Parathyroid adenoma (tissue), 2 donors: ENCODE measurements at regions not wholly inside any gene's neighbourhood (a gene's known extent, or its start where the extent isn't known, plus 50 kb on each side); places are given as distances from the start of the nearest gene placed in this dataset.

ENCODE experiments used
- H2AFZ ChIP-seq: fragments of 300-600 bp; sonication (generic); one replicate; pipeline ENCODE4 v1.7.0; 2017; ENCODE audit warnings: antibody characterized with exemption, mild to moderate bottlenecking
- H3K27ac ChIP-seq: fragments of 300-600 bp; sonication (generic); one replicate; pipeline ENCODE4 v1.7.0; 2017
- H3K27me3 ChIP-seq: fragments of 300-600 bp; sonication (generic); one replicate; pipeline ENCODE4 v1.7.0; 2017; ENCODE audit warnings: low read length; ENCODE audit not compliant: control insufficient read depth, insufficient read depth
- H3K36me3 ChIP-seq: fragments of 300-600 bp; sonication (generic); one replicate; pipeline ENCODE4 v1.7.0; 2017; ENCODE audit warnings: low read length; ENCODE audit not compliant: control insufficient read depth, insufficient read depth
- H3K4me1 ChIP-seq: fragments of 300-600 bp; sonication (generic); one replicate; pipeline ENCODE4 v1.7.0; 2017; ENCODE audit warnings: control low read depth
- H3K4me2 ChIP-seq: fragments of 300-600 bp; sonication (generic); one replicate; pipeline ENCODE4 v1.7.0; 2017; ENCODE audit warnings: low read length
- H3K4me3 ChIP-seq: fragments of 300-600 bp; sonication (generic); one replicate; pipeline ENCODE4 v1.7.0; 2017; ENCODE audit warnings: low read depth, low read length
- H3K79me2 ChIP-seq: fragments of 300-600 bp; sonication (generic); one replicate; pipeline ENCODE4 v1.7.0; 2017; ENCODE audit warnings: control low read depth
- H3K9ac ChIP-seq: fragments of 300-600 bp; sonication (generic); one replicate; pipeline ENCODE4 v1.7.0; 2017; ENCODE audit warnings: mild to moderate bottlenecking
- H3K9me3 ChIP-seq: fragments of 300-600 bp; sonication (generic); one replicate; pipeline ENCODE4 v1.7.0; 2017; ENCODE audit warnings: low read length; ENCODE audit not compliant: control insufficient read depth
- TF ChIP-seq, protein P1 (sequence below): fragments of 300-600 bp; sonication (generic); IDR thresholded peaks from one replicate; pipeline ENCODE4 v1.7.0; 2017; ENCODE audit warnings: antibody characterized with exemption, mild to moderate bottlenecking
- donor health status: primary hyperparathyroidism.

DNA sequence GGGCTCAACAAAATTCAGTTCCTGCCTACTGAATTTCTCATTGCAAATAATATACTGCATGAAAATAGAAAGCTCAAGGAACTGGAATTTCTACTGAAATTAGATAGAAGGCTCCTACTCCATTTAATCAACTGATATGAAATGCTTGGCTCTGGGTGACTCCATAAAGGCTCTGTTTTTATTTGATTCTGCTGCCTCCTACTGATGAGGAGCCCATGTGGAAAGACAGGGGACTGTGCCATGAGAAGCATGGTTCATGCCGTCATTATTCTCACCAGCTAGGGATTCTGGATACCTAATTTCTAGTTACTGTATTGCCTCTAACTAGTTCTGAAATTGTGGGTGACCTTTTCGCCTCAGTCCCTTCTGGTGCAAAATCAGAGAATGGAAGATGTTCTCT is 366.2 kb upstream of the DPH6 start:
- Histone ChIP-seq H3K27ac (no peak overlapping the region), H3K4me1 (no peaks in the 10 kb centered on the region), H2AFZ (no peak overlapping the region), H3K27me3 (no peaks in the 10 kb centered on the region), H3K4me2 (no peak overlapping the region), H3K9ac (no peak overlapping the region), H3K9me3 (no peaks in the 10 kb centered on the region), H3K36me3 (no peaks in the 10 kb centered on the region), H3K79me2 (no peaks in the 10 kb centered on the region), H3K4me3 (no peak overlapping the region)
- TF ChIP-seq, protein P1, sequence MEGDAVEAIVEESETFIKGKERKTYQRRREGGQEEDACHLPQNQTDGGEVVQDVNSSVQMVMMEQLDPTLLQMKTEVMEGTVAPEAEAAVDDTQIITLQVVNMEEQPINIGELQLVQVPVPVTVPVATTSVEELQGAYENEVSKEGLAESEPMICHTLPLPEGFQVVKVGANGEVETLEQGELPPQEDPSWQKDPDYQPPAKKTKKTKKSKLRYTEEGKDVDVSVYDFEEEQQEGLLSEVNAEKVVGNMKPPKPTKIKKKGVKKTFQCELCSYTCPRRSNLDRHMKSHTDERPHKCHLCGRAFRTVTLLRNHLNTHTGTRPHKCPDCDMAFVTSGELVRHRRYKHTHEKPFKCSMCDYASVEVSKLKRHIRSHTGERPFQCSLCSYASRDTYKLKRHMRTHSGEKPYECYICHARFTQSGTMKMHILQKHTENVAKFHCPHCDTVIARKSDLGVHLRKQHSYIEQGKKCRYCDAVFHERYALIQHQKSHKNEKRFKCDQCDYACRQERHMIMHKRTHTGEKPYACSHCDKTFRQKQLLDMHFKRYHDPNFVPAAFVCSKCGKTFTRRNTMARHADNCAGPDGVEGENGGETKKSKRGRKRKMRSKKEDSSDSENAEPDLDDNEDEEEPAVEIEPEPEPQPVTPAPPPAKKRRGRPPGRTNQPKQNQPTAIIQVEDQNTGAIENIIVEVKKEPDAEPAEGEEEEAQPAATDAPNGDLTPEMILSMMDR = peak; percentile 22

- Histone ChIP-seq H3K9ac (no peak overlapping the region), H3K4me1 (no peaks in the 10 kb centered on the region), H3K4me3 (no peak overlapping the region), H3K79me2 (no peaks in the 10 kb centered on the region), H3K27me3 (no peaks in the 10 kb centered on the region), H3K9me3 (no peaks in the 10 kb centered on the region), H3K36me3 (no peaks in the 10 kb centered on the region), H3K27ac (no peak overlapping the region), H3K4me2 (no peak overlapping the region), H2AFZ (no peak overlapping the region)
- TF ChIP-seq, protein P1 = no peak
These were observed 368.6 kb upstream of the DPH6 start for GRCh38 chr15:35914573-35914972.

DNA sequence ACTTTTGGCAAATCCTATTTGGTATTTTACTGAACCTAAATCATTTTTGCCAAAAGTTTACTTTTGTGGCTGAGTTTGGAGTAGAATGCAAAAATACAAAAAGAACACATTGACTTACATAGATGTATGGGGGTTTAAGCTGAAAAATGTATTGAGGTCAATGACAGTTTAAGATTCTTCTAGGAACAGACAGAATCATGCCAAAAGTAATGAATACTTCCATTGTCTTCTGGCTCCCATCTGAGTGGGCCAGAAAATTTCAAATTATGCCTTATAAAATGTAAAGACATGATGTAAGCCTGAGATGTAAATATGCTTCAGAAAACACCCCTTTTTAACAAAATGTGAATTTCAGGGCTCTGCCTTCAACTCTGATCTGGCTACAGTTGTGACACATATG is 375.1 kb upstream of the DPH6 start:
- Histone ChIP-seq H3K27me3 (no peaks in the 10 kb centered on the region), H3K9me3 (no peaks in the 10 kb centered on the region), H3K79me2 (no peaks in the 10 kb centered on the region), H3K4me2 (no peak overlapping the region), H2AFZ (no peak overlapping the region), H3K9ac (no peak overlapping the region), H3K27ac (no peak overlapping the region), H3K36me3 (no peaks in the 10 kb centered on the region), H3K4me1 (no peaks in the 10 kb centered on the region), H3K4me3 (no peak overlapping the region)
- TF ChIP-seq, protein P1 = no peak

GRCh38 chr15:35925275-35926006 is 379.5 kb upstream of the DPH6 start:
- Histone ChIP-seq H3K27ac (no peak overlapping the region), H3K9me3 (no peaks in the 10 kb centered on the region)
- TF ChIP-seq, protein P1 = no peak

DNA sequence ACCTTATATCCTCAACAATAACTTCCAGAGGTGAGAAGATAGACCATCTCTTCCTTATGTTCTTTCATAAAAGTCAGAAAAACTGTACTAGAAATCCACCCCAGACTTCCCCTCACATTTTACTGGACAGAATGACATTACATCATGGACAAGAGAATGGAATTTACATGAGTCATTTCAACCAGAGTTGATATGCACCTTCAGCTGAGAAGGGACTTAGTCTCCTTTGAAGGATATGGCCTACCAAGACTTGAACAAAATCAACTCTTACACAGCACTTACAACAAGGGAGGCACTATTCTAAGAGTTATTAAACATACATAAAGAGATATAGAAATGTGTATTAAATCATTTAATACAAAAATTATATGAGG is 380.0 kb upstream of the DPH6 start:
- no peaks in the 10 kb centered on the region for H3K79me2 ChIP-seq
- no peak overlapping the region for H2AFZ ChIP-seq
- H3K36me3 ChIP-seq = no peaks in the 10 kb centered on the region
- no peaks in the 10 kb centered on the region for H3K4me1 ChIP-seq
- H3K4me3 ChIP-seq = no peak overlapping the region
- TF ChIP-seq, protein P1 = no peak
- H3K9me3 ChIP-seq = no peaks in the 10 kb centered on the region
- H3K27me3 ChIP-seq = no peaks in the 10 kb centered on the region
- no peak overlapping the region for H3K4me2 ChIP-seq
- no peak overlapping the region for H3K27ac ChIP-seq
- H3K9ac ChIP-seq = no peak overlapping the region

More at GRCh38 chr15:35925275-35926006, 379.5 kb upstream of the DPH6 start:
- Histone ChIP-seq H3K4me2 (no peak overlapping the region), H3K36me3 (no peaks in the 10 kb centered on the region), H3K27me3 (no peaks in the 10 kb centered on the region), H3K79me2 (no peaks in the 10 kb centered on the region), H3K4me3 (no peak overlapping the region), H2AFZ (no peak overlapping the region), H3K4me1 (no peaks in the 10 kb centered on the region), H3K9ac (no peak overlapping the region)
